ENCODE measurements at regions not wholly inside any gene's neighbourhood (a gene's known extent, or its start where the extent isn't known, plus 50 kb on each side); places are given as distances from the start of the nearest gene placed in this dataset.

DNA sequence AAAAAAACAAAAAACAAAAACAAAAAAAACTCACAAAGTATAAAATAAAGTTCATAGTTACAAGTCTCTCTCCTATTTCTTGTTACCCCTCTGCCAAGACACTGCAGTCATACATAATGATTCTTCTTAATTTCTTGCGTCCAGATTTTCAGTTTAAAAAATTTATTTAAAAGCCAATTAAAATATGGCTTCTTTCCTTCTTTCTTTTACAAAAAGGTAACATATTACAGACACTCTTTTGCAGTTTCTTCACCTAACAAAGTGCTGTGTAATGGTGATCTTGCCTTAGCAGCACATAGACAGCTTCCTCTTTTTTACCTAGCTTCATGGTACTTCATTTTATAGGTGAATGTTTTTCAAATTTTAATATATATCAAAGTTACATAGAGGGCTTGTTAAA lies 136.1 kb upstream of the SGO1 start:
- CTCF ChIA-PET (ENCODE audit: partially characterized antibody): interaction anchor here (0.6 to 0.7 kb wide), 4 partner anchors 18 to 1683 kb away, joined by 3 to 4 read pairs (median 3); no protein-coding TSS in a partner anchor

More for the DNA sequence above, 136.1 kb upstream of the SGO1 start:
- Histone ChIP-seq H3K23me2 (ENCODE audit: low read depth, low read length) (no peaks in the 10 kb centered on the region), H2BK120ac (replicated peaks; ENCODE audit: low read depth, low read length) (no peak overlapping the region), H3K4me2 (ENCODE audit: insufficient read depth in 1 of 2, low read depth in 2 of 2, low read length in 2 of 2) (no peak overlapping the region), H3K27ac (ENCODE audit: low read depth, low read length) (no peak overlapping the region), H2BK20ac (ENCODE audit: low read length) (no peak overlapping the region), H4K91ac (replicated peaks; ENCODE audit: insufficient read length, low read length) (no peak overlapping the region), H3K79me2 (ENCODE audit: control insufficient read depth in 1 of 2, insufficient read depth in 2 of 2, low read length in 2 of 2) (no peaks in the 10 kb centered on the region), H3K9me3 (ENCODE audit: insufficient read depth in 2 of 2, low read depth in 1 of 2, low read length in 1 of 2) (no peaks in the 10 kb centered on the region), H3K27me3 (replicated peaks in 1 of 4; ENCODE audit: control insufficient read depth in 3 of 4, extremely low read depth in 1 of 4, insufficient read depth in 3 of 4, low read length in 3 of 4) (no peaks in the 10 kb centered on the region), H3K36me3 (ENCODE audit: control insufficient read depth in 2 of 4, insufficient read depth in 4 of 4, low read length in 3 of 4) (no peaks in the 10 kb centered on the region), H4K20me1 (replicated peaks in 1 of 2; ENCODE audit: control insufficient read depth in 1 of 2, insufficient read depth in 2 of 2, low read length in 2 of 2) (no peaks in the 10 kb centered on the region), H3K18ac (ENCODE audit: extremely low read depth, low read length) (no peak overlapping the region), H2BK5ac (ENCODE audit: low read depth, low read length) (no peak overlapping the region), H2BK15ac (ENCODE audit: low read length) (no peak overlapping the region), H3K23ac (ENCODE audit: insufficient read length) (no peak overlapping the region), H2BK12ac (ENCODE audit: low read depth, low read length) (no peak overlapping the region), H3K4me1 (replicated peaks in 1 of 4; ENCODE audit: control insufficient read depth in 3 of 4, insufficient read depth in 4 of 4, low read length in 3 of 4) (no peaks in the 10 kb centered on the region), H3K4me3 (ENCODE audit: extremely low read depth in 1 of 4, insufficient read depth in 2 of 4, low read depth in 3 of 4, low read length in 4 of 4) (no peak overlapping the region), H2AFZ (ENCODE audit: low read length) (no peak overlapping the region), H3K56ac (replicated peaks; ENCODE audit: insufficient read length, low read depth, low read length) (no peak overlapping the region), H4K8ac (ENCODE audit: extremely low read depth, insufficient read depth, low read length) (no peak overlapping the region), H3K14ac (ENCODE audit: insufficient read length) (no peak overlapping the region), H3K9ac (replicated peaks in 1 of 4; ENCODE audit: extremely low read depth in 1 of 4, low read depth in 3 of 4, low read length in 3 of 4) (no peak overlapping the region), H2AK5ac (ENCODE audit: low read depth, low read length) (no peak overlapping the region), H3K4ac (replicated peaks; ENCODE audit: insufficient read length, low read depth, low read length) (no peak overlapping the region), H3K79me1 (ENCODE audit: low read depth, low read length) (no peaks in the 10 kb centered on the region), H4K5ac (ENCODE audit: insufficient read length, low read depth, low read length) (no peak overlapping the region)
- POLR2A ChIA-PET (ENCODE audit: partially characterized antibody): no interaction called here
- TF ChIP-seq, protein P1, sequence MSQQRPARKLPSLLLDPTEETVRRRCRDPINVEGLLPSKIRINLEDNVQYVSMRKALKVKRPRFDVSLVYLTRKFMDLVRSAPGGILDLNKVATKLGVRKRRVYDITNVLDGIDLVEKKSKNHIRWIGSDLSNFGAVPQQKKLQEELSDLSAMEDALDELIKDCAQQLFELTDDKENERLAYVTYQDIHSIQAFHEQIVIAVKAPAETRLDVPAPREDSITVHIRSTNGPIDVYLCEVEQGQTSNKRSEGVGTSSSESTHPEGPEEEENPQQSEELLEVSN (IDR thresholded peaks at IDR 0.05): no peak
- no peak for TF ChIP-seq FOSL1 (IDR thresholded peaks at IDR 0.05; ENCODE audit: insufficient read depth, low read depth, low read length)
- TF ChIP-seq CHD1 (IDR thresholded peaks at IDR 0.05; ENCODE audit: low read depth, low read length): no peak
- TF ChIP-seq, protein P2, sequence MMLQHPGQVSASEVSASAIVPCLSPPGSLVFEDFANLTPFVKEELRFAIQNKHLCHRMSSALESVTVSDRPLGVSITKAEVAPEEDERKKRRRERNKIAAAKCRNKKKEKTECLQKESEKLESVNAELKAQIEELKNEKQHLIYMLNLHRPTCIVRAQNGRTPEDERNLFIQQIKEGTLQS (IDR thresholded peaks at IDR 0.05; ENCODE audit: insufficient read depth, low read depth, low read length): no peak
- WGBS, 2 experiments (ENCODE audit: extremely low coverage in 1 of 2, insufficient coverage in 1 of 2, insufficient read length in 1 of 2, insufficient replicate concordance in 2 of 2, low coverage in 1 of 2, low lambda C conversion rate in 2 of 2, missing lambda C conversion rate in 1 of 2): 94% methylated on average over 1 of the region's 1 CpG; no CpG with 5 or more reads in 1 of the 2 experiments
- DNase-seq (ENCODE audit: low read depth in 1 of 2, low spot score in 2 of 2): no peak
- FAIRE-seq: no peak
